22Rv1 (cell line): ENCODE measurements at regions not wholly inside any gene's neighbourhood (a gene's known extent, or its start where the extent isn't known, plus 50 kb on each side); places are given as distances from the start of the nearest gene placed in this dataset.

Experiments
- CTCF ChIP-seq: fragments of 450-650 bp; IDR thresholded peaks from 2 replicates; pipeline ENCODE4 v1.5.1; 2017; ENCODE audit warnings: mild to moderate bottlenecking
- ZFX ChIP-seq: fragments of 450-650 bp; IDR thresholded peaks from 2 replicates; pipeline ENCODE4 v1.6.1; 2017; ENCODE audit warnings: antibody characterized with exemption, borderline replicate concordance

GRCh38 chr3:82103241-82103640, 341.8 kb upstream of the GBE1 start:
- no peak for TF ChIP-seq CTCF
- no peak for TF ChIP-seq ZFX
